CD14-positive monocyte (primary cell): ENCODE measurements at regions not wholly inside any gene's neighbourhood (a gene's known extent, or its start where the extent isn't known, plus 50 kb on each side); places are given as distances from the start of the nearest gene placed in this dataset.

Experiments used
- DNase-seq, 3 donors: peaks; one replicate each; pipeline ENCODE4 v3.0.0-alpha.2; 2011 to 2022
- H2AFZ ChIP-seq: 2 replicates; pipeline ENCODE4 v1.6.0; 2012; ENCODE audit warnings: mild to moderate bottlenecking, low read depth, low read length, inconsistent platforms; ENCODE audit not compliant: insufficient read depth, poor library complexity, severe bottlenecking
- H3K27ac ChIP-seq, 2 donors: 1 replicate in 1 of 2; 2 replicates in 1 of 2; pipeline ENCODE4 v1.5.1; 2012 to 2013; ENCODE audit warnings: low read length in 2 of 2, control low read depth in 1 of 2, inconsistent platforms in 1 of 2, low read depth in 1 of 2, mild to moderate bottlenecking in 1 of 2
- H3K27me3 ChIP-seq, 2 donors: one replicate each; pipeline versions ENCODE4 v1.6.0 to v1.6.1; 2011 to 2013; ENCODE audit warnings: low read length in 2 of 2; ENCODE audit not compliant: control insufficient read depth in 2 of 2, insufficient read depth in 2 of 2
- H3K36me3 ChIP-seq, 2 donors: replicated peaks in 1 of 2; 1 replicate in 1 of 2; 2 replicates in 1 of 2; pipeline versions ENCODE4 v1.5.1 to v1.6.1; 2012 to 2013; ENCODE audit warnings: low read length in 2 of 2, control low read depth in 1 of 2, inconsistent platforms in 1 of 2, mild to moderate bottlenecking in 1 of 2; ENCODE audit not compliant: insufficient read depth in 2 of 2, control insufficient read depth in 1 of 2
- H3K4me1 ChIP-seq, 2 donors: 1 replicate in 1 of 2; 2 replicates in 1 of 2; pipeline versions ENCODE4 v1.5.1 to v1.6.1; 2012 to 2013; ENCODE audit warnings: low read length in 2 of 2, control low read depth in 1 of 2, inconsistent platforms in 1 of 2, mild to moderate bottlenecking in 1 of 2, moderate library complexity in 1 of 2; ENCODE audit not compliant: insufficient read depth in 2 of 2, control insufficient read depth in 1 of 2
- H3K4me2 ChIP-seq: replicated peaks from 2 replicates; pipeline ENCODE3; 2012; ENCODE audit warnings: low read length, moderate library complexity, mild to moderate bottlenecking; ENCODE audit not compliant: poor library complexity, severe bottlenecking; ENCODE audit errors: extremely low read depth
- H3K4me3 ChIP-seq, 3 experiments: fragments of 200-600 bp in 1 of 3; sonication (generic) in 1 of 3; replicated peaks in 1 of 3; 1 replicate in 2 of 3; 2 replicates in 1 of 3; pipeline ENCODE4 v1.5.1; 2011 to 2013; ENCODE audit warnings: low read length in 3 of 3, mild to moderate bottlenecking in 3 of 3, control low read depth in 2 of 3, low read depth in 2 of 3, inconsistent platforms in 1 of 3, moderate library complexity in 1 of 3
- H3K79me2 ChIP-seq: 2 replicates; pipeline ENCODE4 v1.6.0; 2012; ENCODE audit warnings: mild to moderate bottlenecking, control low read depth, inconsistent platforms, low read length, moderate library complexity; ENCODE audit not compliant: insufficient read depth
- H3K9ac ChIP-seq: 2 replicates; pipeline ENCODE4 v1.6.0; 2017; ENCODE audit warnings: low read length, mild to moderate bottlenecking; ENCODE audit not compliant: insufficient read depth, poor library complexity, severe bottlenecking
- H3K9me3 ChIP-seq, 2 donors: replicated peaks in 1 of 2; 1 replicate in 1 of 2; 2 replicates in 1 of 2; pipeline versions ENCODE4 v1.5.1 to v1.6.1; 2012 to 2013; ENCODE audit warnings: low read length in 2 of 2, control low read depth in 1 of 2; ENCODE audit not compliant: control insufficient read depth in 1 of 2, insufficient read depth in 1 of 2
- H4K20me1 ChIP-seq: 2 replicates; pipeline ENCODE4 v1.6.0; 2012; ENCODE audit warnings: mild to moderate bottlenecking, low read length, control low read depth, moderate library complexity; ENCODE audit not compliant: insufficient read depth
- H3K27ac Mint-ChIP-seq, 7 donors: one replicate each; pipeline ENCODE4 v1.8.0; 2020; ENCODE audit warnings: mild to moderate bottlenecking in 7 of 7, mixed read lengths in 7 of 7, moderate library complexity in 6 of 7, inconsistent platforms in 2 of 7
- H3K27me3 Mint-ChIP-seq, 3 donors: one replicate each; pipeline ENCODE4 v1.8.0; 2021 to 2022; ENCODE audit warnings: low read depth in 3 of 3, mild to moderate bottlenecking in 3 of 3, mixed read lengths in 3 of 3, moderate library complexity in 3 of 3, inconsistent platforms in 1 of 3
- H3K36me3 Mint-ChIP-seq, 2 donors: one replicate each; pipeline ENCODE4 v1.8.0; 2020; ENCODE audit warnings: mixed read lengths in 2 of 2, inconsistent platforms in 1 of 2, mild to moderate bottlenecking in 1 of 2
- H3K4me1 Mint-ChIP-seq: one replicate; pipeline ENCODE4 v1.8.0; 2020; ENCODE audit warnings: mild to moderate bottlenecking, mixed read lengths
- H3K4me3 Mint-ChIP-seq, 2 donors: one replicate each; pipeline ENCODE4 v1.8.0; 2020; ENCODE audit warnings: mild to moderate bottlenecking in 2 of 2, mixed read lengths in 2 of 2, moderate library complexity in 1 of 2
- H3K9me3 Mint-ChIP-seq, 7 donors: one replicate each; pipeline ENCODE4 v1.8.0; 2020 to 2022; ENCODE audit warnings: mixed read lengths in 7 of 7, mild to moderate bottlenecking in 6 of 7, moderate library complexity in 6 of 7, inconsistent platforms in 2 of 7
- CTCF ChIP-seq: fragments of 200-600 bp; IDR thresholded peaks from one replicate; pipeline ENCODE4 v1.8.0; 2022; ENCODE audit warnings: antibody characterized with exemption, mild to moderate bottlenecking
- WGBS: methylation state at CpG from one replicate; pipeline ENCODE4 v1.1.5; 2013; ENCODE audit warnings: missing lambda C conversion rate; ENCODE audit not compliant: insufficient coverage; 5-methylcytosine and 5-hydroxymethylcytosine counted together
- intact Hi-C, 2 donors: fragments of 100-400 bp; cut with micrococcal nuclease; formaldehyde crosslinking; loops; one replicate each; pipeline versions ENCODE4 v1.15.0 to v1.15.1; 2023

GRCh38 chr10:78814407-78814806 is 254.4 kb upstream of the ZMIZ1 start:
- Histone ChIP-seq H3K27me3 (no peaks in the 10 kb centered on the region), H3K4me1 (peaks cover 12 to 14% of the 10 kb centered on the region in 2 donors), H4K20me1 (no peaks in the 10 kb centered on the region), H3K36me3 (no peaks in the 10 kb centered on the region), H3K9me3 (no peaks in the 10 kb centered on the region), H2AFZ (no peak overlapping the region), H3K9ac (no peak overlapping the region), H3K79me2 (no peaks in the 10 kb centered on the region), H3K4me2 (no peak overlapping the region), H3K4me3 (no peak overlapping the region), H3K27ac (no peak overlapping the region)
- Mint-ChIP-seq H3K27me3 (peaks cover 0 to 2% (median 0%) of the 10 kb centered on the region in 3 donors), H3K4me3 (no peak overlapping the region), H3K9me3 (peaks cover 0 to 3% (median 0%) of the 10 kb centered on the region in 7 donors), H3K36me3 (no peaks in the 10 kb centered on the region), H3K4me1 (peaks cover 12% of the 10 kb centered on the region), H3K27ac (no peak overlapping the region)
- intact Hi-C loops: no loop called here
- WGBS: no CpG with 5 or more reads among the region's 3 CpGs
- DNase-seq: no peak
- no peak for TF ChIP-seq CTCF

- no peaks in the 10 kb centered on the region for H4K20me1 ChIP-seq
- H3K9ac ChIP-seq: no peak overlapping the region
- no peak overlapping the region for H3K27ac ChIP-seq
- WGBS: no CpG with 5 or more reads among the region's 2 CpGs
- no peak for TF ChIP-seq CTCF
- no peaks in the 10 kb centered on the region for H3K79me2 ChIP-seq
- no peak for DNase-seq
- no peak overlapping the region for H3K4me3 ChIP-seq
- intact Hi-C loops: no loop called here
- Mint-ChIP-seq H3K4me3 (no peak overlapping the region), H3K27ac (no peak overlapping the region), H3K36me3 (no peaks in the 10 kb centered on the region), H3K9me3 (peaks cover 0 to 3% (median 0%) of the 10 kb centered on the region in 7 donors), H3K4me1 (peaks cover 12% of the 10 kb centered on the region), H3K27me3 (peaks cover 0 to 1% (median 0%) of the 10 kb centered on the region in 3 donors)
- H3K27me3 ChIP-seq: no peaks in the 10 kb centered on the region
- H3K4me2 ChIP-seq: no peak overlapping the region
- H3K36me3 ChIP-seq: no peaks in the 10 kb centered on the region
- no peaks in the 10 kb centered on the region for H3K9me3 ChIP-seq
- H3K4me1 ChIP-seq: peaks cover 12 to 14% of the 10 kb centered on the region in 2 donors
- no peak overlapping the region for H2AFZ ChIP-seq
Observed at GRCh38 chr10:78815702-78816334, 252.9 kb upstream of the ZMIZ1 start.
